SU-DHL-6 (cell line): ENCODE measurements at regions not wholly inside any gene's neighbourhood (a gene's known extent, or its start where the extent isn't known, plus 50 kb on each side); places are given as distances from the start of the nearest gene placed in this dataset.

Experiments used
- CTCF ChIP-seq: fragments of 200-600 bp; sonication (generic); IDR thresholded peaks from one replicate; pipeline ENCODE4 v1.5.1; 2017; ENCODE audit warnings: antibody characterized with exemption, mild to moderate bottlenecking, low read length, moderate library complexity; ENCODE audit not compliant: insufficient read depth, poor library complexity, severe bottlenecking
- EZH2phosphoT487 ChIP-seq: fragments of 200-600 bp; sonication (generic), shearing (Covaris generic); conservative IDR thresholded peaks from 2 replicates; pipeline ENCODE4 v1.6.1; 2018; ENCODE audit warnings: mild to moderate bottlenecking, antibody characterized with exemption, low read length, moderate library complexity, mixed read lengths

GRCh38 chr5:61637566-61637965, 305.5 kb downstream of the ZSWIM6 start:
- TF ChIP-seq CTCF, result no peak
- no peak for TF ChIP-seq EZH2phosphoT487
